AG04450 (cell line): ENCODE measurements at regions not wholly inside any gene's neighbourhood (a gene's known extent, or its start where the extent isn't known, plus 50 kb on each side); places are given as distances from the start of the nearest gene placed in this dataset.

Experiments used
- CTCF ChIA-PET: fragments of 300-600, 350-600 bp; formaldehyde crosslinking; extraction: SDS; loops from one replicate; lab custom pipeline; 2022; ENCODE audit warnings: antibody characterized with exemption, inconsistent platforms; lab: Charles Lee
- POLR2A ChIA-PET: fragments of 350-600 bp; formaldehyde crosslinking; extraction: SDS; loops from one replicate; lab custom pipeline; 2021; ENCODE audit warnings: antibody characterized with exemption, inconsistent platforms; lab: Yijun Ruan, JAX
- DNase-seq: peaks from one replicate; pipeline ENCODE4 v3.0.0-alpha.2; 2011; ENCODE audit warnings: low read depth, low spot score
- H3K27ac ChIP-seq: one replicate; pipeline ENCODE4 v1.5.1; 2012; ENCODE audit warnings: low read depth, low read length, control low read depth
- H3K27me3 ChIP-seq: one replicate; pipeline ENCODE4 v1.6.0; 2012; ENCODE audit warnings: low read length; ENCODE audit not compliant: control insufficient read depth, insufficient read depth
- H3K4me3 ChIP-seq: 2 replicates; pipeline ENCODE4 v1.5.1; 2011; ENCODE audit warnings: mild to moderate bottlenecking, low read depth, low read length, control low read depth
- H3K9me3 ChIP-seq: 2 replicates; pipeline ENCODE4 v1.5.1; 2012; ENCODE audit warnings: low read length; ENCODE audit not compliant: control insufficient read depth, insufficient read depth
- CTCF ChIP-seq: IDR thresholded peaks from 2 replicates; pipeline ENCODE4 v1.5.1; 2011; ENCODE audit warnings: low read depth, low read length, control low read depth, inconsistent platforms

GRCh38 chr7:3194501-3195141 lies 106.4 kb upstream of the SDK1 start:
- H3K4me3 ChIP-seq, result peak overlapping the region; percentile 34; the same call in 1 of the 2 replicates
- H3K27ac ChIP-seq, result peak overlapping the region; percentile 98
- H3K9me3 ChIP-seq, result peaks cover 7% of the 10 kb centered on the region
- POLR2A ChIA-PET, result no interaction called here
- peak; percentile 78 for DNase-seq
- TF ChIP-seq CTCF, result peak; percentile 42
- H3K27me3 ChIP-seq, result no peaks in the 10 kb centered on the region
- CTCF ChIA-PET, result interaction anchor here (0.6 kb wide), 1 partner anchor 74 kb away, joined by 3 read pairs; no protein-coding TSS in a partner anchor

DNA sequence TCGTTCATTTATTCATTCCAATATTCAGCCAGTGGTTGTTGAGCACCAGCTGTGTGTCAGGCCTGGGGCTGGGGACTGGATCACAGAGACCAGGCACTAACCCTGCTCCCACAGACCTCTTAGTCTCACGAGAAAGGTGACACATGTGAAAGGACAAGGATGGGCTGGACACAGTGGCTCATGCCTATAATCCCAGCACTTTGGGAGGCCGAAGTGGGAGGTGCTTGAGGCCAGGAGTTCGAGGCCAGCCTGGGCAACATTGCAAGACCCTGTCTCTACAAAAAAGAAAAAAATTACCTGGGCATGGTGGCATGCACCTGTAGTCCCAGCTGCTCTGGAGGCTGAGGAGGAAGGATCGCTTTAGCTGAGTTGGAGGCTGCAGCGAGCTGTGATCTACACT lies 105.9 kb upstream of the SDK1 start:
- POLR2A ChIA-PET, result no interaction called here
- CTCF ChIA-PET, result interaction anchor here (0.6 kb wide), 1 partner anchor 74 kb away, joined by 3 read pairs; no protein-coding TSS in a partner anchor
- peak overlapping the region; percentile 98 for H3K27ac ChIP-seq
- no peaks in the 10 kb centered on the region for H3K27me3 ChIP-seq
- peak overlapping the region; percentile 17; the same call in 1 of the 2 replicates for H3K4me3 ChIP-seq
- no peak for DNase-seq
- peaks cover 7% of the 10 kb centered on the region for H3K9me3 ChIP-seq
- no peak for TF ChIP-seq CTCF

- DNase-seq, result no peak
- Histone ChIP-seq H3K9me3 (peaks cover 7% of the 10 kb centered on the region), H3K4me3 (no peak overlapping the region), H3K27me3 (no peaks in the 10 kb centered on the region), H3K27ac (no peak overlapping the region)
- no peak for TF ChIP-seq CTCF
- ChIA-PET CTCF (interaction anchor here (0.6 kb wide), 2 partner anchors 20 to 377 kb away, joined by 3 to 4 read pairs; no protein-coding TSS in a partner anchor), POLR2A (no interaction called here)
These were observed 104.2 kb upstream of the SDK1 start for GRCh38 chr7:3196629-3197400.

- Histone ChIP-seq H3K9me3 (peaks cover 7% of the 10 kb centered on the region), H3K4me3 (no peak overlapping the region), H3K27ac (no peak overlapping the region), H3K27me3 (no peaks in the 10 kb centered on the region)
- POLR2A ChIA-PET, result interaction anchor here (0.7 kb wide), 1 partner anchor 217 kb away, joined by 5 read pairs; no protein-coding TSS in a partner anchor
- CTCF ChIA-PET, result interaction anchor here (0.6 to 1.7 kb wide), 3 partner anchors 35 to 1976 kb away, joined by 3 to 8 read pairs (median 3); no protein-coding TSS in a partner anchor
- no peak for DNase-seq
- TF ChIP-seq CTCF, result no peak
These were observed 103.4 kb upstream of the SDK1 start for GRCh38 chr7:3197567-3198213.
